GM21423 (cell line): ENCODE measurements at regions not wholly inside any gene's neighbourhood (a gene's known extent, or its start where the extent isn't known, plus 50 kb on each side); places are given as distances from the start of the nearest gene placed in this dataset.

Experiments
- ATAC-seq: cut with Tn5 transposase; IDR thresholded peaks from one replicate; pipeline ENCODE4 v1.9.1; 2021; ENCODE audit warnings: mild to moderate bottlenecking, moderate library complexity; ENCODE audit not compliant: unreplicated experiment

DNA sequence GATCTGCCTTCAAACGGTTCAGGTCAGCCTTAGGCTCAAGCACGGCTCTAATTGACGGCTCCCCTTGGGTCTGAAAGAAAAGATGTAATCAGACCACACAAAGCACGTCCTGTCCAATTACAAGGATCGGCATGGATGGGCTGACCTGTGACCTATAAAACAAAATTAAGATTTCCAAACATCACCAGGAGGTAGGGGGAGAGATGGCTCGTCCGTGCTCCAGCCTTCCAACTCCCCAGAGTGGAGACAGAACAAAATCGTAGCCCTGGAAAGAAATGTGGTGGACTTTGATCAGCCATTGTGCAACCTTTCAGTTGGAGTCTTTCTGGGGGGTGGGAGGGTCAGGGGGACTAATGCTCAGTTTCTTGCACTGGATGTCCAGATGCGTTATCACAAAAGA, 226.6 kb upstream of the DIO3 start:
- ATAC-seq: no peak

DNA sequence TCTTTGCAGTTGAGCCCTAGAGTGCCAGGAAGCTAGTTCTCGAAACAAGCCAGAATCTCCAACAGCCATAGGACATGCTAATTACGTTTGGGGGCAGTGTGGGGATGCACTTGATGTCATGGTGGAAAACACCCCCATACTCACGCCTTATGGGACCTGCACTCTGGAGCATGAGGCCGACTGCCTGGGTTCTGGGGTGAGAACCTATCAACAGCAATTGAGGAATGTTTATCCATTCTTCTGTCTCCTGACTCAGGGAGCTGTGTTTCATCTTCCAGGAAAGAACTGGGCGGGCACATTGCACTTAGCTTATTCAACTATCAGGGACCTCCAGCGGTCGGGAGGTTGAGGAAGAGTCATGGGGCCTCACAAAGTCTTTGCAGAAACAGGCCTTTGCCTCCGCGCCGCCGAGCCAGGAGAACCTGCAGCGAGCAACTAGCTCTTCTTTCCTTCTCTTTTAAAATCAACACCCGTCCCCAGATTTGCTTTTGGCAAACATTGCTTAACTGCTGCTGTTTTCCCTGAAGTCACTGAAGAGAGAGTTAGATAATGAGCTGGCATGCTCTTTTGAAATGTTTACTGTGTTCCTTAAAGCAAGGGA, 226.1 kb upstream of the DIO3 start:
- no peak for ATAC-seq

DNA sequence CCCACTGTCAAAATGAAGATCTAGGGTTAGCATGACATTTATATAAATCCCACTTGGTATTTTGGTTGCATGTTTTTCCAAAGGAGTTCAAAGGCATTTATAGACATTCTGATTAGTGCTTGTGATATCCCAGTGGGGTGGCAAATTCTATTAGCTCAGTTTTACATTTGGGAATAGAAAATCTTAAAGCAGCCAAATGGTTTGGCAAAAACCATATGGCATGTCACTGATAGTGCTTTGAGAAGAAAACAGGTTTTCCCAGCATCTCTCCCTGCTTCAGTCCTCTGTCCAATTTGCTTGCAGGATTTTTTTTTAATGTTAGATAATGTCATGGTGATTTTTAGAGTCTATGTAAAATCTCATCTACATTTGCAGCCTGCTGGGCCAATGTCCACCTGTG, 225.1 kb upstream of the DIO3 start:
- no peak for ATAC-seq

- no peak for ATAC-seq
These were observed 224.2 kb upstream of the DIO3 start for GRCh38 chr14:101337053-101337452.

- ATAC-seq: no peak
These were observed 220.7 kb upstream of the DIO3 start for GRCh38 chr14:101340556-101340955.

DNA sequence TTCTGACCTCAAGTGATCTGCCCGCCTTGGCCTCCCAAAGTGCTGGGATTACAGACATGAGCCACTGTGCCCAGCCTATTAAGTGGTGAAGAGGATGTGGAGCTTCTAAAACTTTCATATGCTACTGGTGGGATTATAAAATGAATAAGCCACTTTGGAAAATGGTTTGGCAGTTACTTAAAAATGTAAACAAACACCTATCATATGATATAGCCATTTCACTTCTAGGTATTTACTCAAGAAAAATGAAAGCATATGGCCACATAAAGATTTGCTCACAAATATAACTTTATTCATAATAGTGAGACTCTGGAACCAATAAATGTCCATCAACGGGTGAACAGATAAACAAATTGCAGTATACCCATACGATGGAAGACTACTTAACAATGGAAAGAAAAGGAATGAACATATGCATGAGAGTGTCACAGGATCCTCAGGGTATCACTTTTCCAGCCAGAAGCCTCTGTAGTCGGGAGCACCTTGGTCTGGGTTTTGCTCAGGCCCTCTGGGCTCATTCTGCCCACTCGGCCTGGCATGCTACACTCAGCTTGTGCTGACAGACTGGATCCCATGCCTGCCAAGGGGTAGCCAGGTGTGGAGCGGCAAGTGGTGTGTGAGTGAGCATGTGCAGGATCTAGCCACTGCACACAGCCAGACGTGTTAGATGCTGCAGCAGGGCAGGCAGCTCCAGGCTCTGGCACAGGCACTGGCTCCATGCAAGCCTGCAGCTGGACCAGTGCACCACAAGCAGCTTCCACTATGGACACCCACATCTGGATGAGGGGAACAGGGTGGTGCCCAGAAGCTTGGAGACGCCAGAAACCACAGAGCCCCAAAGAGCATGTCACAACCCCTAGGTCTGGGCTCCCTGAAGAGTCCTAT, 213.2 kb upstream of the DIO3 start:
- ATAC-seq: no peak

GRCh38 chr14:101349108-101349507, 212.2 kb upstream of the DIO3 start:
- no peak for ATAC-seq

DNA sequence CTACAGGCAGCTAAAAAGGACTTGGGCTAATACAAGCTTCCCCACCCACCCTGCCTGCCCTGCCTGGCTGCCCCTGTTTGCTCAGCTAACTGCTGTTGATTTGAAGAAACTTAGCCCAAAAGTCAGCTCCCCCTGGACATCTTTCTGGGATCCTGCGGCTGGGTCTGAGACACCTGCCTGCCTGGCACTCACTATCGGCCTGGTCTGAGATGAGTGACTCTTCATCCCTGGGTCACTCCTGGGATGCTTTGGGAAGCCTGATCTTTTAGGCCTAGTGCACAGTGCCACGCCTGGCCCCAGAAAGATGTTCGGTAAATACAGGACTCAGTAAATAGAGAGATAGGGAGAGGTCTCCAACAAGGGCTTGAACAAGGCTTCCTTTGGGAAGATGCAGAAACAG, 211.3 kb upstream of the DIO3 start:
- no peak for ATAC-seq

GRCh38 chr14:101350691-101351090, 210.6 kb upstream of the DIO3 start:
- no peak for ATAC-seq

- ATAC-seq: no peak
These were observed 210.1 kb upstream of the DIO3 start for GRCh38 chr14:101351146-101351545.

- ATAC-seq: no peak
These were observed 209.5 kb upstream of the DIO3 start for GRCh38 chr14:101351769-101352168.

DNA sequence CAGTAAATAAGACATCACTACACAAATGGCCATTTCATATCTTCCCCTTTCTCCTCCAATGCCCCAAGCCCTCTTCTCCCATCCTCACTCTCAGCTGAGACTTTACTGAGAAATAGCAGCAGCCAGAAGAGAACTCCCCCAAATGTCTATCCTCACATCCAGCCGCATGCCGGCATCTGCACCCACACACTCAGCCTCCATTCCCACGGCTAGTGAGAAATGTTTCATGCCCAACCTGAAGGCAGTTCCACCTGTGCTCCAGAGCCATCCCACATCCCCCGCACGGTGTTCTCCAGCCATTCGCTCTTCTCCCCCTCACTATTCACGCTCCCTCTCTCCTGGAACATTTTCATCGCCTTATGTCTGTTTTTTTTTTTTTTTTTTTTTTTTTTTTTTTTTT, 208.7 kb upstream of the DIO3 start:
- no peak for ATAC-seq

GRCh38 chr14:101353422-101353821, 207.9 kb upstream of the DIO3 start:
- no peak for ATAC-seq

- ATAC-seq: no peak
These were observed 206.6 kb upstream of the DIO3 start for GRCh38 chr14:101354726-101355125.

DNA sequence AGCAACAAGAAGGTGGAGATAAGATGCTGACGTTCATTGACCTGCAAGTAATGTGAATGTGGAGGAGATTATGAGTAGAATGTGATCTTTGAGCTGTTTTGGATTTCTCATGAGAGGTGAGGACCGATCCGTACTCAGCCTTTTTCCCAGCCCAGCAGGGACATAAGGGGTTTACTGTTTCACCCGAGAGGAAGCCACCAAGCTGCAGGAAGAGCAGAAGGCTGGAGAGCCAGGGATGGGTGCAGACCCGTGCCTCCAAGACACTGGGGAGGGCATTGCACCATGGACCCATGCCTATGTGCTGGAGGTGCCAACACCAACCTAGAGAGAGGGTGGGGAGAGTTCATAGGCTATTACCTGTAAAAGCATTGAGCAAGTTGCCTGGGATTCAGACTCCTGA, 206.0 kb upstream of the DIO3 start:
- ATAC-seq: no peak

DNA sequence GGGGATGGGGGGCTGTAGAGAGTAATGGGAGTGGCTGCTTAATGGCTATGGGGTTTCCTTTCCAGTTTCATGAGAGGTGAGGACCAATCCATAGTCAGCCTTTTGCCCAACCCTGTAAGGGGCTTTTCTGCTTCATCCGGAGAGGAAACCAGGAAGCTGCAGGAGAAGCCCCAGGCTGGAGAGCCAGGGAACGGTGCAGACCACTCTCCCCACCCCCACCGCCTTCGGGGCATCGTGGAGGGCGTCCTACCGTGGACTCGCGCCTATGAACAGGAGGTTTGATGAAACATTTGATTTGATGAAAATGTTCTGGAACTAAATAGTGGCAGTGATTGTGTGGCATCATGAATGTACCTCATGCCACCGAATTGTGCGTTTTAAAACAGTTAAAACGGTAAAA, 204.3 kb upstream of the DIO3 start:
- ATAC-seq: no peak

DNA sequence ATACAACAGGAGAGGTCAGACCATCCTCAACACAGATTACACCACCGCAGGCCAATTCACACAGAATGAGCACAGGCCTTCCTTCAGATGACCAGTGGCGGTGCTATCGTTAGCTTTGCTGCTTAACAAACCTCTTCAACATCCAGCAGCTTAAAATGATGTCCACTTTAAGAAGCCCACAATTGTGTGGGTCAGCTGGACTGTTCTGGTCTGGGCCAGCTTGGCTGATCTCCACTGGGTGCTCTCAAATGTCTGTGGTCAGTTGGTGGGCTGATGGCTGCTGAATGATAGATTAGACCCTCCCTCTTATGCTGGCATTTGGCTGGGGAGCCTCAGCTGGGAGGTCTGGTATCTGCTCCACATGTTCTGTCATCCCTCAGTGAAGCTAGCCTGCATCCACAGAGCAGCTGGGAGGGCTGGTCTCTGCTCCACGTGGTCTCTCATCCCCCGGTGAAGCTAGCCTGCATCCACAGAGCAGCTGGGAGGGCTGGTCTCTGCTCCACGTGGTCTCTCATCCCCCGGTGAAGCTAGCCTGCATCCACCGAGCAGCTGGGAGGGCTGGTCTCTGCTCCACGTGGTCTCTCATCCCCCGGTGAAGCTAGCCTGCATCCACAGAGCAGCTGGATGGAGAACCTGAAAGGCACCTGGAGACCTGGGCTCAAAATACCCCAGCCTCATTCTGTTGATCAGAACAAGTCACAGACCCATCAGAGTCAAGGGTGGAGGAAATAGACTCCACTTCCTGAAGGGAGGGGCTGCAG, 203.6 kb upstream of the DIO3 start:
- no peak for ATAC-seq

DNA sequence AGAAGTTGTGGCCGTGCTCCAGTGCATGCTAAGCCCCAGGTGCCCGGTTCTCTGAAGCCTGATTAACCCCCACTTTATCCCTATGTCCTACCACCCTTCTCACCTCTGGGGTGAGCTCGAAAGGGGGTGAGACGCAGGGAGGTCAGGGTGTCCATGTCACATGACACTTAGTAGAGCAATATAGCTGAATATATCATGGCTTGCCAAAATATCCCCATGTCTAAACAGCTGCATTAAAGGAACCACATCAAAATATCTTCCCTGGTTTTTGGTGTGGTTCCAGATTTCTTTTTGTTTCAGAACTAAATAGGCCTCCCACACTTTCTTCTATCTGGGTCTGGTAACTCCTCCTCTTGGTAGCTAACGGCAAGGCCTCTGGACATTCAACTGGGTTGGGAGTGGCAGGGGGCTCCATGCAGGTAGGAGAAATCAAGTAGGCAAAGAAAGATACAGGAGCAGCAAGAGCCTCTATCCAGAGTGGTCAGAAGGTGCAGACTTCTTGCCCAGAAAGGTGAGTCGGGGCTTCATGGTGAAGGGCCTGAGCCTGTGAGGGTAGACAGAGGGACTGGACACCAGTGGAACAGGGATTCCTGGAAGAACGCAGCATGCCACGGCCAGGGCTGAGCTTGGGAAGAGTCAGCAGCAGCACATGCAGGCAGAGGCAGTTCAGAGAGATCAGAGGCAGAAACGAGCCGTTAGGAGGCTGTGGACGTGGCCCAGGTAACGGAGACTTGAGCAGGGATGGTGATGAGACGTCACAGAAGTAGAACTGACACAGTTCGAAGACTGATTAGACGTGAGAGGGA, 202.8 kb upstream of the DIO3 start:
- ATAC-seq: no peak

DNA sequence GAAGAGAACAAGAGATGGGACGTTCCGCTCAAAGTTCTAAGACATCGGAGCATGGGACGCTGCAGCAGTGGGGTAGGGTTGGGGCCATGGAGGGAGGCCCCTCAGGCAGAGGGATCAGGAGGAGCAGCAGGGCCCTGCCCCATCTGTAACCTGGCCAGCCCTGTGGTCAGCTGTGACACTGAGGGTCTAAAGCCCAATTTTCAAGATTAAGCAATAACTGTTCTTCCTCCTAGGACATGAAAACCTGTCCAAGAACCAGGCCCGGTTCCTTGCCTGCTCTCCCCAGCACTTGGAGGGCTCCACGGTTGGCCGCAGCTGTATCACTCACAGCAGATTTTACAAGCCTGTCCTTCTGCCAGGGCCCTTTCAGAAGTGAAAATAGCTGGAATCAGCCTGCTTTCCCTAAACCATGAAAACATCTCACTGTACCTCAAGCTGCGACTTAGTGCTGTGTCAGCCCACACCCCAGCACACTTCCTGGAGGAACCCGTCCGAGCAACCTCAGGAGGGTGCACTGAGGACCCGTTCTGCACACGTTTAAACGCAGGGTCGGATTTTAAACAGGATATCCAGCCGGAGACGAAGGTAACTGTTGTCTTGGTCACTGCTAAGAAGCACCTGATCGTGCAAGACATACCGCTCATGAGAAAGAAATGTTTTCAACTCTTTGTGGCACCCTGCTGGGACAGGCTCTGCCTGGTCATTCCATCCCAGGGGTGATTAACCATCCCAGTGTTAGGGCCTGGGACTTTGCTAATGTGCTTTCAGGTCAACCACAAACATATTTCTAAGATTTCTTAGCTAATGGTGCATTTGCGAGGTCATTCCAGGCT, 201.9 kb upstream of the DIO3 start:
- ATAC-seq: no peak
